K562 (cell line): ENCODE measurements at regions not wholly inside any gene's neighbourhood (a gene's known extent, or its start where the extent isn't known, plus 50 kb on each side); places are given as distances from the start of the nearest gene placed in this dataset.

ENCODE experiments used
- ATAC-seq: fragments of 200-7000 bp; cut with Tn5 transposase; 3 replicates; pipeline ENCODE4 v1.9.1; 2020; ENCODE audit warnings: moderate library complexity
- BruUV-seq: library from RNA; stranded (reverse); fragments of 400-500 nt; replicated peaks from 2 replicates; lab custom pipeline; 2021; lab: Mats Ljungman, UMichigan
- CTCF ChIA-PET: fragments of 300-600 bp; formaldehyde crosslinking; extraction: SDS; loops from one replicate; lab custom pipeline; 2021; ENCODE audit warnings: low intra/inter-chr PET ratio; lab: Yijun Ruan, JAX
- POLR2A ChIA-PET: fragments of 300-600, 350-650 bp; sonication (Branson Sonifier 250); formaldehyde crosslinking; extraction: SDS; loops from one replicate; lab custom pipeline; 2021; ENCODE audit warnings: antibody characterized with exemption, inconsistent platforms; lab: Yijun Ruan, JAX
- DNase-seq, 4 experiments: peaks; one replicate each; pipeline versions ENCODE4 v3.0.0 to v3.0.0-alpha.2; 2011 to 2018; ENCODE audit warnings: low spot score in 3 of 4, mixed read lengths in 3 of 4; ENCODE audit errors: extremely low read depth in 1 of 4
- FAIRE-seq: peaks from 2 replicates; lab custom pipeline; 2011; peaks lifted over from hg19 to GRCh38; lab: Jason Lieb, UNC
- H2AFZ ChIP-seq: 2 replicates; pipeline ENCODE4 v1.6.0; 2011; ENCODE audit warnings: low read depth, low read length, control low read depth, inconsistent platforms
- H3K27ac ChIP-seq: fragments of 200-600 bp; 3 replicates; pipeline ENCODE4 v1.8.0; 2011; ENCODE audit warnings: low read depth, mild to moderate bottlenecking, control low read depth, inconsistent platforms, low read length, moderate library complexity, mixed read lengths; ENCODE audit errors: extremely low read depth
- H3K27me3 ChIP-seq, 2 experiments: fragments of 300-600 bp in 1 of 2; 2 replicates in 1 of 2; 3 replicates in 1 of 2; pipeline versions ENCODE4 v1.6.0 to v1.8.0; 2011; ENCODE audit warnings: inconsistent platforms in 2 of 2, low read length in 2 of 2, mild to moderate bottlenecking in 1 of 2, mixed read lengths in 1 of 2, moderate library complexity in 1 of 2; ENCODE audit not compliant: control insufficient read depth in 2 of 2, insufficient read depth in 2 of 2
- H3K36me3 ChIP-seq: fragments of 300-600 bp; 3 replicates; pipeline ENCODE4 v1.8.0; 2011; ENCODE audit warnings: mild to moderate bottlenecking, low read length, inconsistent platforms; ENCODE audit not compliant: control insufficient read depth, insufficient read depth
- H3K4me1 ChIP-seq, 2 experiments: fragments of 200-600 bp in 1 of 2; replicated peaks in 1 of 2; 2 replicates in 1 of 2; 3 replicates in 1 of 2; pipeline versions ENCODE4 v1.5.1 to v1.8.0; 2011; ENCODE audit warnings: inconsistent platforms in 2 of 2, low read length in 2 of 2, mild to moderate bottlenecking in 1 of 2, mixed read lengths in 1 of 2, moderate library complexity in 1 of 2; ENCODE audit not compliant: control insufficient read depth in 2 of 2, insufficient read depth in 2 of 2
- H3K4me2 ChIP-seq: 2 replicates; pipeline ENCODE4 v1.6.1; 2011; ENCODE audit warnings: low read length, control low read depth, inconsistent platforms, mixed read lengths; ENCODE audit not compliant: insufficient read depth
- H3K4me3 ChIP-seq: fragments of 200-600 bp; sonication (generic), shearing (Covaris generic); 2 replicates; pipeline ENCODE4 v1.5.1; 2016; ENCODE audit warnings: control low read depth, inconsistent platforms
- H3K79me2 ChIP-seq: fragments of 200-600 bp; 3 replicates; pipeline ENCODE4 v1.8.0; 2011; ENCODE audit warnings: low read length, inconsistent platforms; ENCODE audit not compliant: control insufficient read depth, insufficient read depth
- H3K9ac ChIP-seq, 2 experiments: 2 replicates each; pipeline versions ENCODE4 v1.6.0 to v1.6.1; 2011; ENCODE audit warnings: low read depth in 2 of 2, low read length in 2 of 2, control low read depth in 1 of 2, inconsistent platforms in 1 of 2, mild to moderate bottlenecking in 1 of 2, mixed read lengths in 1 of 2; ENCODE audit not compliant: insufficient read depth in 1 of 2
- H3K9me1 ChIP-seq: one replicate; pipeline ENCODE4 v1.6.0; 2011; ENCODE audit warnings: inconsistent platforms, mild to moderate bottlenecking, low read length, moderate library complexity; ENCODE audit not compliant: control insufficient read depth, insufficient read depth
- H3K9me3 ChIP-seq: replicated peaks from 2 replicates; pipeline ENCODE4 v1.5.1; 2011; ENCODE audit warnings: low read depth, low read length, inconsistent platforms; ENCODE audit not compliant: control insufficient read depth, insufficient read depth
- H4K20me1 ChIP-seq: replicated peaks from 2 replicates; pipeline ENCODE4 v1.6.1; 2011; ENCODE audit warnings: low read length, inconsistent platforms, mixed read lengths; ENCODE audit not compliant: control insufficient read depth, insufficient read depth
- NEUROD1 ChIP-seq: fragments of 150-350 bp; IDR thresholded peaks from 2 replicates; pipeline ENCODE4 v1.6.1; 2014; ENCODE audit warnings: borderline replicate concordance, low read length, low read depth; ENCODE audit not compliant: partially characterized antibody
- RBBP5 ChIP-seq: fragments of 200-600 bp; sonication (generic); IDR thresholded peaks from 2 replicates; pipeline ENCODE4 v1.6.1; 2012; ENCODE audit warnings: borderline replicate concordance, mild to moderate bottlenecking, low read length, control low read depth, inconsistent platforms; ENCODE audit not compliant: insufficient read depth, poor library complexity, severe bottlenecking
- SIN3B ChIP-seq: fragments of 450-650 bp; IDR thresholded peaks from 2 replicates; pipeline ENCODE4 v1.6.1; 2017; ENCODE audit warnings: low read depth, mild to moderate bottlenecking, moderate library complexity
- SP2 ChIP-seq: IDR thresholded peaks from 2 replicates; pipeline ENCODE4 v1.6.1; 2011; ENCODE audit warnings: mild to moderate bottlenecking, low read depth, low read length, moderate library complexity; ENCODE audit not compliant: poor library complexity, severe bottlenecking; ENCODE audit errors: extremely low read depth
- SRSF9 ChIP-seq: fragments of 200-400 bp; formaldehyde crosslinking; IDR thresholded peaks from 2 replicates; pipeline ENCODE4 v1.6.1; 2017; ENCODE audit warnings: low read depth, low read length, borderline replicate concordance
- YY1 ChIP-seq, 3 experiments: IDR thresholded peaks; 2 replicates each; pipeline ENCODE4 v1.6.1; 2011; ENCODE audit warnings: low read length in 2 of 3, mild to moderate bottlenecking in 2 of 3, moderate library complexity in 2 of 3, borderline replicate concordance in 1 of 3, control low read depth in 1 of 3, low read depth in 1 of 3; ENCODE audit not compliant: insufficient read depth in 3 of 3, insufficient replicate concordance in 2 of 3, control insufficient read depth in 1 of 3, insufficient read length in 1 of 3; ENCODE audit errors: extremely low read depth in 1 of 3
- ZNF507 ChIP-seq: conservative IDR thresholded peaks from 2 replicates; pipeline ENCODE4 v1.6.1; 2017; ENCODE audit warnings: missing genetic modification characterization, missing compliant biosample characterization
- WGBS: fragments of 100-300 bp; shearing (Covaris generic); methylation state at CpG from one replicate; pipeline ENCODE4 v1.1.6; 2016; ENCODE audit warnings: low coverage, mixed read lengths; ENCODE audit not compliant: insufficient coverage; ENCODE audit errors: missing lambda C conversion rate; 5-methylcytosine and 5-hydroxymethylcytosine counted together
- in situ Hi-C: fragments of 300-500 bp; cut with MboI; formaldehyde crosslinking; loops from 4 replicates; pipeline ENCODE4 v1.15.0; 2018; ENCODE audit warnings: inconsistent platforms, mixed read lengths
- intact Hi-C: fragments of 100-400 bp; cut with micrococcal nuclease; formaldehyde crosslinking; loops from 2 replicates; pipeline ENCODE4 v1.14.2; 2022

- no peak overlapping the region for H3K4me2 ChIP-seq
- no TSS peak for BruUV-seq
- no peaks in the 10 kb centered on the region for H3K4me1 ChIP-seq
- H3K27me3 ChIP-seq: no peaks in the 10 kb centered on the region
- no peak overlapping the region for H3K4me3 ChIP-seq
- FAIRE-seq (no peak), DNase-seq (no peak), ATAC-seq (no peak)
- POLR2A ChIA-PET: no interaction called here
- H3K9me1 ChIP-seq: no peaks in the 10 kb centered on the region
- WGBS: 1% methylated on average over 4 of the region's 5 CpGs
- H3K36me3 ChIP-seq: no peaks in the 10 kb centered on the region
- no peaks in the 10 kb centered on the region for H4K20me1 ChIP-seq
- in situ Hi-C loops (loop anchor here (25.0 kb wide), 1 partner anchor 1414 kb away; no protein-coding TSS in a partner anchor), intact Hi-C loops (no loop called here)
- no peak overlapping the region for H3K9ac ChIP-seq
- TF ChIP-seq SIN3B (no peak), RBBP5 (no peak), SP2 (no peak), ZNF507 (no peak), YY1 (IDR thresholded peaks at IDR 0.05; ENCODE audit: borderline replicate concordance in 1 of 3, control insufficient read depth in 1 of 3, extremely low read depth in 1 of 3, insufficient read depth in 3 of 3, insufficient read length in 1 of 3, insufficient replicate concordance in 2 of 3, low read depth in 1 of 3, low read length in 2 of 3) (no peak), NEUROD1 (no peak), SRSF9 (no peak)
- no peak overlapping the region for H2AFZ ChIP-seq
- no peaks in the 10 kb centered on the region for H3K9me3 ChIP-seq
- no peak overlapping the region for H3K27ac ChIP-seq
- no peaks in the 10 kb centered on the region for H3K79me2 ChIP-seq
- CTCF ChIA-PET: no interaction called here
Observed at GRCh38 chr2:137826373-137827372, 137.6 kb upstream of the HNMT start.
